ENCODE measurements at regions not wholly inside any gene's neighbourhood (a gene's known extent, or its start where the extent isn't known, plus 50 kb on each side); places are given as distances from the start of the nearest gene placed in this dataset.

- no peak for DNase-seq (ENCODE audit: low spot score)
These were observed 159.3 kb upstream of the ECI2 start for GRCh38 chr6:4294636-4295035.

DNA sequence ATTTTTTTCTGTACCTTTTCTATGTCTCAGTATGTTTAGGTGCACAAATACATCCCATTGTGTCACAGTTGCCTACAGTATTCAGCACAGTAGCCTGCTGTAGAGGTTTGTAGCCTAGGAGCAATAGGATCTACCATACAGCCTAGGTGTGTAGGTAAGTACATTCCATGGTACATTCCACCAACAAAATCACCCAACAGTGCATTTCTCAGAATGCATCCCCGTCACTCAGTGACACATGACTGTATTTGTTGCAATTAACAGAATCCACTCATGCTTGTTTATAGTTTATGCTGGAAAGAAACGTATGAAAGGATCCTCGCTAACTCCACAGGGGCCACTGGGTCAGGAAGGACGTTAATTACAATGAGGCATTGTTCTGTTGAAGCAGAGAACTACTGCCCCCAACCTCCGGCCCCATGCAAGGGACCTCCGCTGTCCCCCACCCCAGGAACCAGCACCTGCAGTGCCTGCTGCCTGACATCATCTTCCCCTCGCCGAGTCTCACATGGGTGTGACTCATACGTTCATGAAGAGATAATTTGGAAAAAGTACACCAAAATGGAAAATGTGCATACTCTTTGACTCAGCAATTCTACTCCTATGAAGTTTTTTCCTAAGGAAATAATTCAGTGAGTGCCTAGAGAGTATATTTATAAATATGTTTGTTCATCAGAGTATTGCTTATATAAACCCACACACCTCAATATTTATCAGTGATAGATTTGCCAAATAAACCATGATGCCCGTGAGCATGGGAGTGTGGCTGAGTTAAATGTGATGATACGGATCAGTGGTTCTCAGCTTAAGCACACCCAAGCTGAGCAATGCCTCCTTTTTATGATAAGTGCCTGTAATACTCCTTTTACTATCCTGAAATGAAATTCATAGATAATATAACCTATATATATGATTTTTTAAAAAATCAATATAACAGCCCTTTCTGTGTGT lies 156.4 kb upstream of the ECI2 start:
- DNase-seq (ENCODE audit: low spot score), result peak; percentile 35

GRCh38 chr6:4289770-4290320 lies 154.5 kb upstream of the ECI2 start:
- no peak for DNase-seq (ENCODE audit: low spot score)

- no peak for DNase-seq (ENCODE audit: low spot score)
These were observed 152.5 kb upstream of the ECI2 start for GRCh38 chr6:4287811-4288244.

DNA sequence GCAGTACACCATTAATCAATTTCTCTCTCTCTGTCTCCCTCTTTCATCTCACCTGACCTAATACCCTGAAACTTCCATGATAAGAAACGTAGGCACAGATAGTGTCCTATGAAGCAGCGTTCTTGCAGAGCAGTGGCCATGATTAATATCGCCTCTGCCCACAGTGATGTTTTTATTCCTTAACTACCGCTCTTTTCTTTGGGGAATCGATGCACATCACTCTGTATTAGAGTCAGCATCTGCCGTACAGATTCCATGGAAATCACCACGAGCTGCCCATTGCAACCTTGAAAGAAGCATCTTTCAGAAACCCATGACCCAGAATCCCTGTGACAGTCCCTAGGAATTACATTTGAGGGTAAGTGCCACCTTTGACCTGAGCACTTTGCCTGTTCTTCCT lies 152.0 kb upstream of the ECI2 start:
- DNase-seq (ENCODE audit: low spot score), result no peak

DNA sequence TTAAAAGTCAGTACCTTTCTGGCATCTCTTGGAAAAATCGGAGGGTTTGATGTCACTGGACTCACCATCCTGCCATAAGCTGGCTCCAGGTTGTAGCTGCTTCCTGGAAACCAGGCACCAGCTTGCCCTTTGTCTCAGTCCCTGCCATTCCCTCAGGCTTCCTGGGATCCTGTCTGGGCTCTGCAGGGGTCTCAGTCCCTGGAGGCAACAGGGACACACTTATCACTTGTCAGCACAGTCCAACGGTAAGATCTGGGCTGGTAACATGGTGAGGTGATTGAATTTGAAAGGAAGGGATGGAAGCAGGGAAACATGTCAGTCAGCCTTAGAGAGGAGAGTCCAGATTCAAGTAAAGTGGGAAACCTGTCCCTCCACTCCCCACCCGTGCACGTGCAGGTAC lies 147.6 kb upstream of the ECI2 start:
- DNase-seq (ENCODE audit: low spot score), result no peak

- no peak for DNase-seq (ENCODE audit: low spot score)
These were observed 146.2 kb upstream of the ECI2 start for GRCh38 chr6:4281341-4282293.

GRCh38 chr6:4280707-4281106 lies 145.3 kb upstream of the ECI2 start:
- peak; percentile 81 for DNase-seq (ENCODE audit: low spot score)

- no peak for DNase-seq (ENCODE audit: low spot score)
These were observed 144.7 kb upstream of the ECI2 start for GRCh38 chr6:4280031-4280430.

DNA sequence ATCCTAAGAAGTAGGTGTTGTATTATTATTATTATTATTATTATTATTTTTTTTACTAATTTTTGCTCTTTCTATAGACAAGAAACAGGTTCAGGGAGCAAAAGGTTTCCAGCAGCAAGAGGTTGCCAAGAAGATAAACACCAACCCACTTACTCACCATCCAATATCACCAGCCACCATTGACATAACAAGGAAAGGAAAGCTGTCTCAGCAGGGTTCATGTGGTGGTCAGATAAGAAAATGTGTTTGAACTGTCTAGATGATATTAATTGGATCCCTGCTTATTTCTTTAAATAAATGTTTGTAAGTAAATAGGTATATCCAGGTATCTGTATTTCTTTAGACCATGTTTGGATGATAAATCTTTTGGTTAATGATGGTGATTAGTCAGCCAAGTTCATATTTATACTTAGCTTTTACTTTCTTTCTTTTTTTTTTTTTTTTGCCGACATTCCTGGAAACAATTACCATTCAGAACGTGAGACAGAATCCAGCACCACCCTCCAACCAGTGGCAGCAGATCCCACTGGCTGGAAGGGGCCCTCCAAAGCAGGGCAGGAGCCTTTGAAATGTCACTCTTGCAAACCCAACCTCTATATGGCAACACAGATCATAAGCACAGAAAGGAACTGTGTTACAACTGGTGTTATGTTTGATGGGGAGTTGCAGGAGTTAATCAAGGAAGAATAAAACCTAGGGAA lies 139.2 kb upstream of the ECI2 start:
- DNase-seq (ENCODE audit: low spot score), result no peak

- no peak for DNase-seq (ENCODE audit: low spot score)
These were observed 137.6 kb upstream of the ECI2 start for GRCh38 chr6:4272996-4273395.

DNA sequence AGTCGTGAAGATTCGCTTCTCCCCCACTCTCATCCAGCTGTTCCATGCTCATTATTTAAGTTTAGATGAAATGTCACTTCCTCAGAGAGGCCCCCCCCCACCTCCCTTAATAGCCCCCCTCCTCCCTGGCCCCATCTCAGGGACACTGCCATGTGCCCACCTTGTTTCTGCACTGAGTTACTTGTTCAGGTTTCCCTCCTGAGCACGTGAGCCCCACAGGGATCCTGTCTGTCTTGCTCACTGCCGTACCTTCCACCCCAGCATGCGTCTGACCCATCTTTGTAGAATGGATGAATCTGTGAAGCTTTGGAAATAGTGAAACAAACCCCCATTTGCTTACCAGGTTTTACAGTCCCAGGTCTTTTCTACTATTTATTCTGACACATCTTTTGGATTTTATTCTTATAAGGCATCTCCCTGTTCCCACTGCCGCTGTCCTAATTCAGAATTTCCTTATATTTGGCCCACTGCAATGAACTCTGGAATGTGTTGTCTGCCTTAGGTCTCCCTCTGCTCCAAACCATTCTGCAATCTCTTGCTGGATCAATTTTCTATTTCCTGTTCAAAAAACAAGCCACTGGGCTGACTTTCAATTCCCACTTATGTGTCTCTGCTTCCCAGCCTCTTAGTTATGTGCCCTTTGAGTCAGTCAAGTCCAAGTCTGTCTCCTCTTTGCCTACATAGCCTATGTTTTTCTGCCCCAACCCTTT lies 136.5 kb upstream of the ECI2 start:
- DNase-seq (ENCODE audit: low spot score), result no peak

GRCh38 chr6:4270776-4271175 lies 135.4 kb upstream of the ECI2 start:
- DNase-seq (ENCODE audit: low spot score), result no peak

- no peak for DNase-seq (ENCODE audit: low spot score)
These were observed 134.6 kb upstream of the ECI2 start for GRCh38 chr6:4270001-4270400.

DNA sequence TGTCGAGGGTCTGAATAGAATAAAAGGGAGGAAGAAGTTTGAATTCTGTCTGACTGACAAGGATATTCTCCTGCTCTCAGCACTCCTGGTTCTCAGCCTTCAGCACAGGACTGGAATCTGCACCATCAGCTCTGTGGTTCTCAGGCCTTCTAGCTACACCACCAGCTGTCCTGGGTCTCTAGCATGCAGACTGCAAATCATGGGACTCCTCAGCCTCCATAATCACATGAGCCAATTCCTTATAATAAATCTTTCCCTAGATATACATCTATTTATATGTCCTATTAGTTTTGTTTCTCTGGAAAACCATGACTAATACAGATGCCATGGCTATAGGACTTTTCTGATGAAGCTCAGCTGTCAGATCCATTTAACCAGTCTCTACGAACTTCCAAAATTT lies 132.8 kb upstream of the ECI2 start:
- no peak for DNase-seq (ENCODE audit: low spot score)

- DNase-seq (ENCODE audit: low spot score), result no peak
These were observed 130.4 kb upstream of the ECI2 start for GRCh38 chr6:4265740-4266139.

GRCh38 chr6:4264601-4265000 lies 129.2 kb upstream of the ECI2 start:
- DNase-seq (ENCODE audit: low spot score), result no peak

DNA sequence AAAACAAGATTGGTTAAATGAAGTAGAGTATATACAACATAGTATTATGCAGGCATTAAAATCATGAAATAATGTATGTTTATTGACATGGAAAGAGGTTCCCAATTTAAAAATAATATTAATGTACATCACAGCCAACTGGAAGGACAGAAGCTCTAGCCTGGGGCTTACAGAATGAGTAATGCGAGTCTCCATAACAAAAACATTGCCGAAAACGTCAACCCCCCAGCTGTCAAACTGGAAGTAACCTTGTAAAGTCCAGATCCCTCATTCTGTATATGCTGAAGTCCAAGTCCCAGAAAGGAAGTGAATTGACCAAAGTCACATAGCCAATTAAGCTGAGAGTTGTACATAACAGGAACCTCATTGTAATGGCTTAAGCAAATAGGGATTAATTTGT lies 128.7 kb upstream of the ECI2 start:
- no peak for DNase-seq (ENCODE audit: low spot score)

DNA sequence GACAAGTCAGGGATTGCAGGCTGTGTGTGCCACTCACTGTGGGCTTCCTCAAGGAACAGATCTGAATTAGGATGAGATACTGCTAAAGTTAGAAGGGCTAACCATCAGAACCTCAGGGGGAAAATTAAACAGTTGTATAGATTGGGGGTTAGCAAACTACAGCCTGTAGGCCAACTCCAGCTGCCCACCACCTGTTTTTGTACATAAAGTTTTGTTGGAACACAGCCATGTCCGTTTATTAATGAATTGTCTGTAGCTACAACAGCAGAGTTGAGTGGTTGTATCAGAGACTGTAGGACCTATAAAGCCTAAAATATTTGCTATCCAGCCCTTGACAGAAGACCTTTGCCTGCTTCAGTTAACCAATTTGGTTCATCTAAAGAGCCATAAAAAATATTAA lies 127.2 kb upstream of the ECI2 start:
- no peak for DNase-seq (ENCODE audit: low spot score)

- no peak for DNase-seq (ENCODE audit: low spot score)
These were observed 124.0 kb upstream of the ECI2 start for GRCh38 chr6:4259391-4259790.

DNA sequence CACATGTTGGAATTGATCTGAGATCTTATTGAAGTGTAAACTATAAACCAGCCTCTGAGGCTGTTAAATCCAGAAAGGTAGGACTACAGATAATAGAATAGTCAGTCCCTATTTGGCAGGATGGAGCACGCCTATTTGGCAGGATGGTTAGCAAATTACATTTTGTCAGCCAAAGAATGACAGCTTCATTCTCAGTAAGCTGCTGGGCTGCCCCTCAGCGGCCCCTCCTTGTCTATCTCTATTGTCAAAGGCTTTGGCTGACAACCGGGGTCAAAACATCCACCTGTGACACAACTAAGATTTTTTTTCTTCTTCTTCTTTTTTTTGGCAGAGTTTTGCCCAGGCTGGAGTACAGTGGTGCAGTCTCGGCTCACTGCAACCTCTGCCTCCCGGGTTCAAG lies 123.4 kb upstream of the ECI2 start:
- no peak for DNase-seq (ENCODE audit: low spot score)
